Endothelial cell (in vitro differentiated cells): ENCODE measurements at regions not wholly inside any gene's neighbourhood (a gene's known extent, or its start where the extent isn't known, plus 50 kb on each side); places are given as distances from the start of the nearest gene placed in this dataset.

Source experiments
- DNase-seq: peaks from one replicate; pipeline ENCODE4 v3.0.0; 2021; ENCODE audit warnings: low spot score
- H3K27ac Mint-ChIP-seq: one replicate; pipeline ENCODE4 v1.8.0; 2021; ENCODE audit warnings: mixed read lengths, inconsistent platforms; ENCODE audit not compliant: unreplicated experiment
- H3K27me3 Mint-ChIP-seq: one replicate; pipeline ENCODE4 v1.8.0; 2021; ENCODE audit warnings: mild to moderate bottlenecking, moderate library complexity, mixed read lengths, inconsistent platforms; ENCODE audit not compliant: unreplicated experiment
- H3K36me3 Mint-ChIP-seq: one replicate; pipeline ENCODE4 v1.8.0; 2021; ENCODE audit warnings: mild to moderate bottlenecking, low read depth, mixed read lengths, inconsistent platforms; ENCODE audit not compliant: unreplicated experiment
- H3K4me1 Mint-ChIP-seq: one replicate; pipeline ENCODE4 v1.8.0; 2021; ENCODE audit warnings: mild to moderate bottlenecking, mixed read lengths, inconsistent platforms; ENCODE audit not compliant: unreplicated experiment
- H3K4me3 Mint-ChIP-seq: one replicate; pipeline ENCODE4 v1.8.0; 2021; ENCODE audit warnings: mild to moderate bottlenecking, mixed read lengths, inconsistent platforms; ENCODE audit not compliant: unreplicated experiment
- H3K9me3 Mint-ChIP-seq: one replicate; pipeline ENCODE4 v1.8.0; 2021; ENCODE audit warnings: mixed read lengths, inconsistent platforms; ENCODE audit not compliant: unreplicated experiment
- TF ChIP-seq, protein P1 (sequence below): fragments of 200-600 bp; sonication (generic); IDR thresholded peaks from one replicate; pipeline ENCODE4 v1.5.0; 2021; ENCODE audit warnings: antibody characterized with exemption; ENCODE audit not compliant: unreplicated experiment

DNA sequence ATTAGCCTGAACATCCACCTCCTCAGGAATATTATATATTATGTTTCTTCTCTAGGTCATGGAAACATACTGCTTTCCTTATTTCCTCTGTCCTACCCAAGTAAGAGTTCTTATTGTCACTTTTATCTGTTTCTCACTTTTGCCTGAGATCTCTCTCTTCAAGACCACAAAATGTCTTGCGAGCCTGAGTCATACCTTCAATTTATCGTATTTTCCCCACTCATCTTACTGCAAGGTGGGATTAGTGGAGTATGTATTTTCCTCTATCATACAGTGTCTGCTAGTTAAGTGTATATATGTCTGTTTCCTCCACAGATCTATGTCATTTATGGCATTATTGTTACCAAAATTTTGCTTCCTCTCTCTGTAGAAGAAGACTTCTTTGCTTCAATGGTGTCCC lies 124.5 kb downstream of the EIF4E start:
- no peak for DNase-seq
- no peaks in the 10 kb centered on the region for H3K4me1 Mint-ChIP-seq
- H3K36me3 Mint-ChIP-seq = no peaks in the 10 kb centered on the region
- H3K27ac Mint-ChIP-seq = no peak overlapping the region
- H3K4me3 Mint-ChIP-seq = no peak overlapping the region
- no peaks in the 10 kb centered on the region for H3K9me3 Mint-ChIP-seq
- peaks cover under 1% of the 10 kb centered on the region for H3K27me3 Mint-ChIP-seq
- TF ChIP-seq, protein P1, sequence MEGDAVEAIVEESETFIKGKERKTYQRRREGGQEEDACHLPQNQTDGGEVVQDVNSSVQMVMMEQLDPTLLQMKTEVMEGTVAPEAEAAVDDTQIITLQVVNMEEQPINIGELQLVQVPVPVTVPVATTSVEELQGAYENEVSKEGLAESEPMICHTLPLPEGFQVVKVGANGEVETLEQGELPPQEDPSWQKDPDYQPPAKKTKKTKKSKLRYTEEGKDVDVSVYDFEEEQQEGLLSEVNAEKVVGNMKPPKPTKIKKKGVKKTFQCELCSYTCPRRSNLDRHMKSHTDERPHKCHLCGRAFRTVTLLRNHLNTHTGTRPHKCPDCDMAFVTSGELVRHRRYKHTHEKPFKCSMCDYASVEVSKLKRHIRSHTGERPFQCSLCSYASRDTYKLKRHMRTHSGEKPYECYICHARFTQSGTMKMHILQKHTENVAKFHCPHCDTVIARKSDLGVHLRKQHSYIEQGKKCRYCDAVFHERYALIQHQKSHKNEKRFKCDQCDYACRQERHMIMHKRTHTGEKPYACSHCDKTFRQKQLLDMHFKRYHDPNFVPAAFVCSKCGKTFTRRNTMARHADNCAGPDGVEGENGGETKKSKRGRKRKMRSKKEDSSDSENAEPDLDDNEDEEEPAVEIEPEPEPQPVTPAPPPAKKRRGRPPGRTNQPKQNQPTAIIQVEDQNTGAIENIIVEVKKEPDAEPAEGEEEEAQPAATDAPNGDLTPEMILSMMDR = no peak

DNA sequence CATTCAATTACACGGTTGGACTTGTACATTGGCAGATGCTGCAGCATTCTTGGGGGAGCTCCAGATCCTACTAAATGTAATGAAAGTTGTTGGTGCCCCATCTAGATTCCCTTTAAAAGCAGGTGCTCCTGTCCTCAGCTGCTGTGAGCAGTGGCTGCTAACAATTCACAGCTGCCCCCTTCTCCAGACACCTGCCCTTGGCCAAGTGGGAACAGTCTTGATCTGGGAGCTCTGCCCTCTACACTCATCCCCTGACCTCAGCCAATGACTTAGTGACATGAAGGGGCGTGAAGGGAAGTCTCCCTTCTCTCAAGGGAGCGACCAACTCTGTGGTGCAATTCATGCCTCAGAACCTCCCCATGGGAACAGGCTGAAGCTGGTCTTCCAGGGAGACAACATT lies 125.7 kb downstream of the EIF4E start:
- no peaks in the 10 kb centered on the region for H3K4me1 Mint-ChIP-seq
- H3K27me3 Mint-ChIP-seq = no peaks in the 10 kb centered on the region
- TF ChIP-seq, protein P1 = no peak
- no peak overlapping the region for H3K4me3 Mint-ChIP-seq
- H3K9me3 Mint-ChIP-seq = no peaks in the 10 kb centered on the region
- H3K27ac Mint-ChIP-seq = no peak overlapping the region
- H3K36me3 Mint-ChIP-seq = no peaks in the 10 kb centered on the region
- no peak for DNase-seq

DNA sequence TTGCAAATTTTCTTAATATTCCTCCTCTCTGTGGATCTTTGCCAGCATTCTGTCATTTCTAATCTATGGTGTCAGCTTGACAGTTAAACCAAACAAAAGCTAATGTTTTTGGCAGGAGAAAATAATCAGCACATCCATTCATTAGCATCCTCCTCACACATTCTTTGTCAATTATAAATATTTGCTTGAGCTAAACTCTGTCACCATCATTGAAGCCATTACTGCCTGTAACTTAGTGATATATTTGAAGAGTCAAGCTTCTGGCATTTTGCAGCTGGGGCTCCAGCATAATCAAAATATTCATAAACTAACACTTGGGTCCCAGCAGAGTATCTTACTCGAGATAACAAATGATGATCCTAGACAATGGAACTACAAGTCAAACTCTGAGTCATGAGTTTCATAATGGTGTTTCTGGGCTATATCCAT lies 126.1 kb downstream of the EIF4E start:
- DNase-seq = no peak
- TF ChIP-seq, protein P1 = no peak
- H3K36me3 Mint-ChIP-seq = no peaks in the 10 kb centered on the region
- H3K9me3 Mint-ChIP-seq = no peaks in the 10 kb centered on the region
- no peak overlapping the region for H3K4me3 Mint-ChIP-seq
- no peak overlapping the region for H3K27ac Mint-ChIP-seq
- no peaks in the 10 kb centered on the region for H3K27me3 Mint-ChIP-seq
- H3K4me1 Mint-ChIP-seq = no peaks in the 10 kb centered on the region

DNA sequence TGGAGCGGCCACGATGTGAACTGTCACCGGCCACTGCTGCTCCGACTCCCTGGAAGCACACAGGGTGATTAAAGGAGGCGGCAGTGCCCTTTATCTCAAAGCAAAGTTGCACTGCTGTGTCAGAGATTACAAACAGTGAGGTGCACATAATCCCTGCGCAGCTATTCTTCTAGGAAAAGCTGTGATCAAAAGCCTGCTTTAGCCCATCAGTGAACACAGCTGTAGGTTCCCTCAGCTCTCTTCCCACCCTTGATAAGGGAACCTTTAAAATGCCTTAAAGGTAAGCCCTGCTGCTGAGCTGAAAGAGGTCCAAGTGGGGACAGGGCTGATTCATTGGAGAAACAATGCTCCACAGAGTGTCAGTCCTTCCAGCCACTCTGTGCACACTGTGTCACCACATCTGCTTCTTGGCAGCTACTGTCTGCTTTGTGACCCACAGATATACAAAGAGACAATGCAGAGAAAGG lies 127.6 kb downstream of the EIF4E start:
- TF ChIP-seq, protein P1 = no peak
- no peak for DNase-seq
- Mint-ChIP-seq H3K27me3 (no peaks in the 10 kb centered on the region), H3K4me1 (no peaks in the 10 kb centered on the region), H3K36me3 (no peaks in the 10 kb centered on the region), H3K4me3 (no peak overlapping the region), H3K27ac (no peak overlapping the region), H3K9me3 (no peaks in the 10 kb centered on the region)

DNA sequence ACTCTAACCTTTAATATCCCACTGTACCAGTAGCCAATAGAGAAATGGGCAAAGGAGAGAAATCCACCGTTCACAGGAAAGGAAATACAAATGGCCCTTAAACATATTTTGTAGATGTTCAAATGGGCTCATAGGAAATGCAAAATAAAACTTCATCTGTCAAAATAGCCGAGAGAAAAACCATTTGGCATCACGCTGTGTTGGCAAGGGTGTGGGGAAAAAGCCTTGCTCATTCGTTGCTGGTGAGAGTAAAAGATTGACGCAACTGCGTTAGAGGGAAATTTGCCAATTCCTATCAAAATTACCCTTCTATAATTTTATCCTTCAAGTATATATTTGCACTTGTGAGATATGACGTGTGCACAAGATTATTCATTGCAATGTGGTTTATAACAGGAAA lies 131.9 kb downstream of the EIF4E start:
- Mint-ChIP-seq H3K27ac (no peak overlapping the region), H3K9me3 (no peaks in the 10 kb centered on the region), H3K36me3 (no peaks in the 10 kb centered on the region), H3K27me3 (no peaks in the 10 kb centered on the region), H3K4me3 (no peak overlapping the region), H3K4me1 (no peaks in the 10 kb centered on the region)
- no peak for DNase-seq
- TF ChIP-seq, protein P1 = no peak
